Activated naive CD4-positive, alpha-beta T cell treated with anti-CD3 and anti-CD28 coated beads, Interleukin-2, amount 50 U/mL, for 72 hours (primary cell): ENCODE measurements at regions not wholly inside any gene's neighbourhood (a gene's known extent, or its start where the extent isn't known, plus 50 kb on each side); places are given as distances from the start of the nearest gene placed in this dataset.

Source experiments
- ATAC-seq, 2 donors: fragments of 150-1000 bp; cut with Tn5 transposase; 2 replicates each; pipeline ENCODE4 v1.10.0; 2021; ENCODE audit warnings: mild to moderate bottlenecking in 2 of 2, moderate library complexity in 2 of 2
- DNase-seq, 2 donors: peaks; one replicate each; pipeline ENCODE4 v3.0.0; 2021 to 2022; ENCODE audit warnings: low spot score in 2 of 2
- H3K27ac Mint-ChIP-seq, 2 donors: one replicate each; pipeline ENCODE4 v1.8.0; 2022; ENCODE audit warnings: mild to moderate bottlenecking in 2 of 2, mixed read lengths in 2 of 2
- H3K36me3 Mint-ChIP-seq, 2 donors: one replicate each; pipeline ENCODE4 v1.8.0; 2022; ENCODE audit warnings: mixed read lengths in 2 of 2
- H3K9me3 Mint-ChIP-seq, 2 donors: one replicate each; pipeline ENCODE4 v1.8.0; 2022; ENCODE audit warnings: mixed read lengths in 2 of 2

- Mint-ChIP-seq H3K36me3 (no peaks in the 10 kb centered on the region), H3K9me3 (peaks cover 4 to 10% of the 10 kb centered on the region in 2 donors), H3K27ac (no peak overlapping the region)
- ATAC-seq (no peak), DNase-seq (no peak)
Measured at GRCh38 chr5:111914966-111915636, 158.1 kb upstream of the NREP start.

- peaks cover 0 to 15% of the 10 kb centered on the region in 2 donors for H3K36me3 Mint-ChIP-seq
- H3K9me3 Mint-ChIP-seq = peaks cover 12 to 14% of the 10 kb centered on the region in 2 donors
- ATAC-seq = no peak
- no peak overlapping the region for H3K27ac Mint-ChIP-seq
- DNase-seq = no peak
Measured at GRCh38 chr5:111902436-111902835, 145.4 kb upstream of the NREP start.

- Mint-ChIP-seq H3K9me3 (peaks cover 12 to 14% of the 10 kb centered on the region in 2 donors), H3K36me3 (peaks cover 0 to 15% of the 10 kb centered on the region in 2 donors), H3K27ac (no peak overlapping the region)
- DNase-seq (no peak), ATAC-seq (no peak)
Measured at GRCh38 chr5:111901296-111901695, 144.3 kb upstream of the NREP start.

- DNase-seq (no peak), ATAC-seq (no peak)
- H3K27ac Mint-ChIP-seq = no peak overlapping the region
- H3K9me3 Mint-ChIP-seq = peaks cover 10 to 17% of the 10 kb centered on the region in 2 donors
- peaks cover 0 to 2% of the 10 kb centered on the region in 2 donors for H3K36me3 Mint-ChIP-seq
Measured at GRCh38 chr5:111892949-111893348, 136.0 kb upstream of the NREP start.

- ATAC-seq = no peak
- Mint-ChIP-seq H3K36me3 (no peaks in the 10 kb centered on the region), H3K9me3 (peaks cover 13 to 19% of the 10 kb centered on the region in 2 donors), H3K27ac (no peak overlapping the region)
- no peak for DNase-seq
Measured at GRCh38 chr5:111887706-111888105, 130.7 kb upstream of the NREP start.

- H3K27ac Mint-ChIP-seq = no peak overlapping the region
- no peak for DNase-seq
- no peak for ATAC-seq
- no peaks in the 10 kb centered on the region for H3K9me3 Mint-ChIP-seq
- no peaks in the 10 kb centered on the region for H3K36me3 Mint-ChIP-seq
Measured at GRCh38 chr5:111869681-111870080, 112.7 kb upstream of the NREP start.

- DNase-seq = no peak
- Mint-ChIP-seq H3K9me3 (peaks cover 5 to 6% of the 10 kb centered on the region in 2 donors), H3K36me3 (no peaks in the 10 kb centered on the region), H3K27ac (no peak overlapping the region)
- no peak for ATAC-seq
Measured at GRCh38 chr5:111865356-111865755, 108.4 kb upstream of the NREP start.

- DNase-seq = no peak
- Mint-ChIP-seq H3K36me3 (no peaks in the 10 kb centered on the region), H3K9me3 (peaks cover 5 to 6% of the 10 kb centered on the region in 2 donors), H3K27ac (no peak overlapping the region)
- ATAC-seq = no peak
Measured at GRCh38 chr5:111863801-111864200, 106.8 kb upstream of the NREP start.

GRCh38 chr5:111859533-111860270 lies 102.7 kb upstream of the NREP start:
- ATAC-seq (no peak), DNase-seq (no peak)
- Mint-ChIP-seq H3K9me3 (peaks cover 5 to 6% of the 10 kb centered on the region in 2 donors), H3K27ac (no peak overlapping the region), H3K36me3 (no peaks in the 10 kb centered on the region)

- H3K36me3 Mint-ChIP-seq = no peaks in the 10 kb centered on the region
- H3K27ac Mint-ChIP-seq = no peak overlapping the region
- DNase-seq (no peak), ATAC-seq (no peak)
- peaks cover 5 to 6% of the 10 kb centered on the region in 2 donors for H3K9me3 Mint-ChIP-seq
Measured at GRCh38 chr5:111859031-111859430, 102.0 kb upstream of the NREP start.

GRCh38 chr5:111857623-111858022 lies 100.6 kb upstream of the NREP start:
- Mint-ChIP-seq H3K36me3 (no peaks in the 10 kb centered on the region), H3K9me3 (no peaks in the 10 kb centered on the region), H3K27ac (no peak overlapping the region)
- ATAC-seq = no peak
- DNase-seq = no peak

- DNase-seq = no peak
- no peak for ATAC-seq
- no peaks in the 10 kb centered on the region for H3K36me3 Mint-ChIP-seq
- no peak overlapping the region for H3K27ac Mint-ChIP-seq
- no peaks in the 10 kb centered on the region for H3K9me3 Mint-ChIP-seq
Measured at GRCh38 chr5:111856876-111857466, 100.0 kb upstream of the NREP start.

- no peak for ATAC-seq
- H3K27ac Mint-ChIP-seq = no peak overlapping the region
- DNase-seq = no peak
- no peaks in the 10 kb centered on the region for H3K9me3 Mint-ChIP-seq
- no peaks in the 10 kb centered on the region for H3K36me3 Mint-ChIP-seq
Measured at GRCh38 chr5:111855356-111855755, 98.4 kb upstream of the NREP start.

GRCh38 chr5:111854186-111854585 lies 97.2 kb upstream of the NREP start:
- Mint-ChIP-seq H3K27ac (no peak overlapping the region), H3K36me3 (no peaks in the 10 kb centered on the region), H3K9me3 (no peaks in the 10 kb centered on the region)
- ATAC-seq = no peak
- DNase-seq = no peak

- no peaks in the 10 kb centered on the region for H3K9me3 Mint-ChIP-seq
- DNase-seq (no peak), ATAC-seq (no peak)
- no peak overlapping the region for H3K27ac Mint-ChIP-seq
- H3K36me3 Mint-ChIP-seq = no peaks in the 10 kb centered on the region
Measured at GRCh38 chr5:111853748-111854147, 96.8 kb upstream of the NREP start.

- H3K27ac Mint-ChIP-seq = no peak overlapping the region
- no peaks in the 10 kb centered on the region for H3K9me3 Mint-ChIP-seq
Measured at GRCh38 chr5:111851631-111852548, 94.9 kb upstream of the NREP start.

GRCh38 chr5:111848476-111848875 lies 91.5 kb upstream of the NREP start:
- H3K27ac Mint-ChIP-seq = no peak overlapping the region

More at GRCh38 chr5:111851631-111852548, 94.9 kb upstream of the NREP start:
- no peaks in the 10 kb centered on the region for H3K36me3 Mint-ChIP-seq
- ATAC-seq = no peak
- DNase-seq = no peak

More at GRCh38 chr5:111848476-111848875, 91.5 kb upstream of the NREP start:
- no peaks in the 10 kb centered on the region for H3K9me3 Mint-ChIP-seq
- DNase-seq = no peak
- no peaks in the 10 kb centered on the region for H3K36me3 Mint-ChIP-seq
- ATAC-seq = no peak
